HCT116 (cell line): ENCODE measurements at regions not wholly inside any gene's neighbourhood (a gene's known extent, or its start where the extent isn't known, plus 50 kb on each side); places are given as distances from the start of the nearest gene placed in this dataset.

Experiments used
- ATF3 ChIP-seq: IDR thresholded peaks from 2 replicates; pipeline ENCODE4 v1.6.1; 2012
- CBX3 ChIP-seq: IDR thresholded peaks from 2 replicates; pipeline ENCODE4 v1.6.1; 2012; ENCODE audit warnings: low read depth
- EGR1 ChIP-seq: IDR thresholded peaks from 2 replicates; pipeline ENCODE4 v1.6.1; 2012; ENCODE audit warnings: low read depth
- ELF1 ChIP-seq: IDR thresholded peaks from 2 replicates; pipeline ENCODE4 v1.6.1; 2012; ENCODE audit warnings: low read depth, borderline replicate concordance
- JUND ChIP-seq: IDR thresholded peaks from 2 replicates; pipeline ENCODE4 v1.6.1; 2012
- ZBTB33 ChIP-seq: IDR thresholded peaks from 2 replicates; pipeline ENCODE4 v1.6.1; 2011; ENCODE audit warnings: mild to moderate bottlenecking, low read length, moderate library complexity; ENCODE audit not compliant: insufficient replicate concordance; ENCODE audit errors: extremely low read depth

- TF ChIP-seq ZBTB33 (no peak), CBX3 (no peak), ELF1 (no peak), ATF3 (no peak), EGR1 (no peak), JUND (no peak)
Measured at GRCh38 chr5:112687306-112687705, 50.4 kb upstream of the APC start (continued).
